Lower lobe of right lung (tissue), 2 donors: ENCODE measurements at regions not wholly inside any gene's neighbourhood (a gene's known extent, or its start where the extent isn't known, plus 50 kb on each side); places are given as distances from the start of the nearest gene placed in this dataset.

Source experiments
- ATAC-seq, 2 donors: fragments of 200-7000 bp; cut with Tn5 transposase; one replicate each; pipeline ENCODE4 v1.9.1; 2020 to 2022; ENCODE audit warnings: mild to moderate bottlenecking in 2 of 2, moderate library complexity in 2 of 2
- DNase-seq: peaks from one replicate; pipeline ENCODE4 v3.0.0-alpha.2; 2020
- H3K27ac ChIP-seq: fragments of 200-600 bp; one replicate; pipeline ENCODE4 v1.8.0; 2022
- H3K27me3 ChIP-seq: fragments of 200-600 bp; one replicate; pipeline ENCODE4 v1.8.0; 2022; ENCODE audit warnings: low read depth
- H3K36me3 ChIP-seq: fragments of 200-600 bp; one replicate; pipeline ENCODE4 v1.8.0; 2022; ENCODE audit warnings: mild to moderate bottlenecking
- H3K4me1 ChIP-seq: fragments of 200-600 bp; one replicate; pipeline ENCODE4 v1.8.0; 2022
- H3K4me3 ChIP-seq: fragments of 200-600 bp; one replicate; pipeline ENCODE4 v1.8.0; 2022; ENCODE audit warnings: mild to moderate bottlenecking
- H3K9me3 ChIP-seq: fragments of 200-600 bp; one replicate; pipeline ENCODE4 v1.8.0; 2022
- CTCF ChIP-seq: fragments of 200-600 bp; IDR thresholded peaks from one replicate; pipeline ENCODE4 v1.8.0; 2022; ENCODE audit warnings: antibody characterized with exemption, mild to moderate bottlenecking
- intact Hi-C: fragments of 100-400 bp; cut with DNase I; formaldehyde crosslinking; loops from one replicate; pipeline ENCODE4 v1.11.0; 2022
- donor health status: DM: no; HTN: yes; CAD: no; lungs with severe emphysema.

GRCh38 chr5:109468737-109469420 lies 59.1 kb upstream of the PJA2 start:
- Histone ChIP-seq H3K9me3 (no peaks in the 10 kb centered on the region), H3K4me1 (no peaks in the 10 kb centered on the region), H3K36me3 (no peaks in the 10 kb centered on the region), H3K4me3 (no peak overlapping the region), H3K27me3 (no peaks in the 10 kb centered on the region), H3K27ac (no peak overlapping the region)
- DNase-seq: peak; percentile 96
- peak; percentile 97 to 98 for ATAC-seq
- peak; percentile 78 for TF ChIP-seq CTCF
- intact Hi-C loops: no loop called here

- Histone ChIP-seq H3K36me3 (no peaks in the 10 kb centered on the region), H3K27me3 (no peaks in the 10 kb centered on the region), H3K9me3 (no peaks in the 10 kb centered on the region), H3K4me3 (no peak overlapping the region), H3K27ac (no peak overlapping the region), H3K4me1 (no peaks in the 10 kb centered on the region)
- ATAC-seq (peak in 1 of 2 donors; percentile 25), DNase-seq (no peak)
- intact Hi-C loops: no loop called here
- TF ChIP-seq CTCF: no peak
Measured at GRCh38 chr5:109468288-109468676, 58.5 kb upstream of the PJA2 start.

GRCh38 chr5:109467058-109467457 lies 57.3 kb upstream of the PJA2 start:
- no peaks in the 10 kb centered on the region for H3K36me3 ChIP-seq
- no peak for DNase-seq
- H3K9me3 ChIP-seq: no peaks in the 10 kb centered on the region
- no peak for TF ChIP-seq CTCF
- H3K27me3 ChIP-seq: no peaks in the 10 kb centered on the region
- no peaks in the 10 kb centered on the region for H3K4me1 ChIP-seq
- no peak overlapping the region for H3K27ac ChIP-seq
- intact Hi-C loops: no loop called here
- H3K4me3 ChIP-seq: no peak overlapping the region
- ATAC-seq: no peak
